GM19467 (cell line): ENCODE measurements at regions not wholly inside any gene's neighbourhood (a gene's known extent, or its start where the extent isn't known, plus 50 kb on each side); places are given as distances from the start of the nearest gene placed in this dataset.
"Not testable (repeated sequence)": the region's sequence is repeated elsewhere in the genome, so short reads cannot be mapped to it uniquely, and the experiment has no call there.

Experiments
- ATAC-seq: cut with Tn5 transposase; IDR thresholded peaks from one replicate; pipeline ENCODE4 v1.9.1; 2021; ENCODE audit warnings: mild to moderate bottlenecking, moderate library complexity; ENCODE audit not compliant: unreplicated experiment

- ATAC-seq, result no peak
These were observed 256.6 kb downstream of the CTH start for GRCh38 chr1:70667494-70668170.

- ATAC-seq, result no peak
These were observed 259.9 kb downstream of the CTH start for GRCh38 chr1:70671006-70671405.

DNA sequence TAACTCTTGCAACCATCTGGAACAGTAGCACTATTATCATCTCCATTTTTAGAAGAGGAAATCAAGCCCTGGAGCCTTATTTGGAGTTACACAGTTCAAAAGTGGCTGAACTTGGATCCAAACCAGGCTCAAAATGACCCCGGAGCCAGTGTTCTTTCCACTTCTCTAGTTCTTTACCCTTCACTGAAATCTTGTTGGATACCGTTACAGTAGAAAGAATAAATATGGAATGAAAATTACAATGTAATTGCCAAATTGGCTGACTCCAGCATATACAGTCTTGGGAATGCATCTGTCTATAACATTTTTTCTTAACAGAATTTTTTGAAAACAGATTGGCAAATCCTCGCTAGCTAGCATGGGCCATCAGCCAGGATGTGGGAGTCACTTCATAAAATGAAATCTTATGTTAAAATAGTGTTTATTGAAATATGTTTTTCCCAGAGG is 261.4 kb downstream of the CTH start:
- ATAC-seq, result no peak

DNA sequence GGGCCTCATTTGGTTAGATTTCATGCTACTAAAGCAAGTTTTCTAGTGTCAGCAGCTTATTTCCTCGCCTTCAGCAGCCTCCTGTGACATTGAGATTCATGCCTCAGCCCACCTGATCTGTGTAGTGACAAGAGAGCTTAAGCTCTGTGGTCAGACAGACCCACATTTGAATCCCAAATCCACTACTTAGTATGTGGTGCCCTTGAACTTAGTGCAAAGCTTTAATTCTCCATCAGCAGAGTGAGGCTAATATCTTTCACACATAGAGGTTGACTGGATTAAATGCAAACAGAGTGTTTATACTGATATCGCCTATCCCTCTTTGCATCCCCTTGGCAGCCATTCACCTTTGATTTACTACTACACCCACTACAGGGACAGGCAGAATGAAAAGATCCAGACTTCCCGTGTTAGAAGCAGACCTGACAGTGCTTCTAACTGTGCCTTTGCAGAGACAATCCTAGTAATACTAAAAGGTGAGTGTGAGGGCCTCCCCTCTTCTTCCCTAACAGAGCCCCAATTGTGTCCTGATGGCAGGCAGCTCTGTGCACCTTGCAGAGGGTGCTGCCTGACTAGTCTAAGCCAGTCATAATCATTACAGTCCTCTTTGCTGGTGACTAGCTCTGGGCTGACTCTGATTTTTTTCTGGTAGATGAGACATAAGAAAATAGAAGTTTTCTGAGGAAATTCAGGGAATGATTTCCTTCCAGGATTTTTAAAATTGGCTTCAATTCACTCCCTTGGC is 264.0 kb downstream of the CTH start:
- no peak for ATAC-seq

DNA sequence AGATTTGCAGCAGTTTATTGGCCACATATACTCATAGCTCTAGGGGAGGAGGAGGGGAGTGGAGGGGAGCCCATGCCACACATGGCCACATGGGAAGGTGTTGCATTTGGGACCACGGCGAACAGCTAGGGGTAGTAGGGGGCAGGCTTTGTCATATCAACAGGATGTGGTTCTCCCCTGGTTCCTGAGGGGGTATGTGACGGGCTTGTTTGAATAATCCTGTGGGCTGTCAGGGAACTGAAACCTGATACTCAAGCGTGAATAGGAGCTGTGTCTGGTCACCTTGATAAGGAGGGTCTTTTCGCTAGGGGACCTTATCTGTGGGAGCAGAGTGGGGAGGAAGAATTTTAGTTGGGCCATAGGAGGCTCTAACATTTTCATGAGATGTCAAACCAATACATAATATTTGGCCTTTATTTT is 264.7 kb downstream of the CTH start:
- peak; percentile 84 for ATAC-seq

- peak; percentile 99 for ATAC-seq
These were observed 274.5 kb downstream of the CTH start for GRCh38 chr1:70685300-70686286.

GRCh38 chr1:70688580-70688979 is 277.5 kb downstream of the CTH start:
- ATAC-seq, result no peak

DNA sequence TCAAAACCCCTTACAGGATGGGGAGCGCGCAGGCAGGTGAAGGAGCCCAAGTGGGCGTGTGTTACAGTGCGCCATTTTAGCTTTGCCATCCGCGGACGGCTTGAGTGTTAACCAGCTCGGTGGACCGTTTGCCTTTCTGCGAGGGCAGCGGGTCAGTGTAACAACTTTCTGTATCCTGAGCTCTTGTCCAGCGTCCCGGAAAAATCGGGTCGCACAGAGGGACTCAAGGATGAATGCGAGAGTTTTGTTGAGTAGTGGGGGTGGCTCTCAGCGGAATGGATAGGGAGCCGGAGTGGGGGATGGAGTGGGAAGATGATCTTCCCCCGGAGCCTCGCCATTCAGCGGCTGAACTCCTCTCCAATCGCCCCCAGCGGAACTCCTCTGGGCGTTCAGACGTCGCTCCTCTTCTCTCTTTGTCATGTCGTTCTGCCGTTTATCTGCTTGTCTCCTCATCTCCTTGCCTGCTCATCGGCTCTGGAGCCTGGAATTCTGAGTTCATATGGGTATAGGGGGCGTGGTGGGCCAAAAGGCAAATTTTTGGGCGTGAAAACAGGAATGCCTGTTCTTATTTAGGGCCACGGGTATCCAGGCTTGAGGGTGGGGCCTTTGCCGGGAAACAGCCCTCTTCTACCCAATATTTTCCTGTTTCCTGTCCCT is 295.4 kb downstream of the CTH start:
- ATAC-seq, result no peak

DNA sequence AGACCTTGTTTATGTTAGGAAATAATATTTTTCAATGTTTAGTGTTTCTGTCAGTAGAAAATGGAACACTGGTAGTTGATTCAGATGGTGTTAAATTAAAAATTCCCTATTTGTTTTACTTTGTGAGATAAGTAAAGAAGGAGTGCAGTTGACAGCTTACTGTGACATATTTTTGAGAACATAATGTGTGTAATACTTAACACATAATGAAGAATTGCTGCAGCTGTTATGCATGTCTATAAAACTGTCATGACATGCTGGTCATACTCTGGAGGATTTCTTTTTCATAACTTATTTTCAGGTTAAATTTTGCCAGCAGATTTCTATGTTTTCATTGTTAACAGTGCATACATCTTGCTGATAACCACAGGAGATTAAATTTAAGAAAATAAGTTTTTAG is 296.1 kb downstream of the CTH start:
- ATAC-seq, result no peak

- no peak for ATAC-seq
These were observed 303.1 kb downstream of the CTH start for GRCh38 chr1:70714149-70714548.

- ATAC-seq, result no peak
These were observed 306.1 kb downstream of the CTH start for GRCh38 chr1:70717211-70717610.

- no peak for ATAC-seq
These were observed 306.6 kb downstream of the CTH start for GRCh38 chr1:70717656-70718055.

GRCh38 chr1:70718086-70718630 is 307.1 kb downstream of the CTH start:
- no peak for ATAC-seq

GRCh38 chr1:70719154-70719553 is 308.1 kb downstream of the CTH start:
- ATAC-seq, result no peak

GRCh38 chr1:70720109-70720508 is 309.0 kb downstream of the CTH start:
- ATAC-seq, result no peak

- ATAC-seq, result no peak
These were observed 309.5 kb downstream of the CTH start for GRCh38 chr1:70720521-70720920.

DNA sequence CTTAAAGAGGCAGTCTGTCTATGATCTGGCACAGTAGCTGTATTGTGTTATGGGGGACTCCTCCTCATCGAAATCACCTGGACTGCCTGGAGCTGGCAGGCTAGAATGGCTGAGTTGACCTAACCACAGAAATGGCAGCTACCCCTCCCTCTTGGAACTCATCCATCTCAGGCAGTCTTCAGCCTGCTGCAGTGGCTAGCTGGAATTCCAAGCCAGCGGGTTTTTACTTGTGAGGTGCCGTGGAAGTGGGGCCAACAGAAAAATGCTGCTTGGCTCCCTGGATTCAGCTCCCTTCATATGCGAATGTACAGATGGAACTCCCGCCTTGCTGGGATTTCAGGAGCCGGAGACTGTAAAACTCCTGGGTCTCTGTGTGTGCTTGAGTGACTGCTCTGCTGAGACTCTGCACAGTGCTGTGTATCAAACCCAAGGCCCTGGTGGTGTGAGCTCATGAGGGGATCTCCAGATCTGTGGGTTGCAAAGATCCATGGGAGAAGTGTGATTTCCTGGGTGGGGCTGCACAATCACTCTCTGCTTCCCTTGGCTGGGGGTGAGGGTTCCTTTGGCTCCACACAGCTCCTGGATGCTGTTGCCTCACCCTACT is 316.9 kb downstream of the CTH start:
- no peak for ATAC-seq

DNA sequence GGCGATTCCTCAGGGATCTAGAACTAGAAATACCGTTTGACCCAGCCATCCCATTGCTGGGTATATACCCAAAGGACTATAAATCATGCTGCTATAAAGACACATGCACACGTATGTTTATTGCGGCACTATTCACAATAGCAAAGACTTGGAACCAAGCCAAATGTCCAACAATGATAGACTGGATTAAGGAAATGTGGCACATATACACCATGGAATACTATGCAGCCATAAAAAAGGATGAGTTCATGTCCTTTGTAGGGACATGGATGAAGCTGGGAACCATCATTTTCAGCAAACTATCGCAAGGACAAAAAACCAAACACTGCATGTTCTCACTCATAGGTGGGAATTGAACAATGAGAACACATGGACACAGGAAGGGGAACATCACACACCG is 311.1 kb downstream of the PTGER3 start:
- not testable (repeated sequence) for ATAC-seq

DNA sequence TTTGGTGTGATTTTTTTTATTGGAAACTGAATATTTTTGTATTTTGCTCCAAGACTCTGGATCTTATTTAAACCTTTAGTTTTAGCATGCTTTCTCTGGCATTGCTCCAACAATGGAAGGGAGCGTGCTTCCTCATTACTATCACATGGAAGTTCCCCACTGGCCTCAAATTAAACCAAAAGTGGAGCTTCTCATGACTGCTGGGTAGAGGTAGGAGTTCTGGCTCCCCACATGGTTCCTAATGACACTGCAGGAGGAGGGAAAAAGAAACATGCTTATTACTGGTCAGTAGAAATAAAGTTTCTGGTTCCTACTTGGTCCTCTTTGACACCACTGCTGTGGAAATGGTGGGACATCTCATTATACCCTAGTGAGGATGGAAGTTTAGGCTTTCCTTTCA is 310.5 kb downstream of the PTGER3 start:
- no peak for ATAC-seq

DNA sequence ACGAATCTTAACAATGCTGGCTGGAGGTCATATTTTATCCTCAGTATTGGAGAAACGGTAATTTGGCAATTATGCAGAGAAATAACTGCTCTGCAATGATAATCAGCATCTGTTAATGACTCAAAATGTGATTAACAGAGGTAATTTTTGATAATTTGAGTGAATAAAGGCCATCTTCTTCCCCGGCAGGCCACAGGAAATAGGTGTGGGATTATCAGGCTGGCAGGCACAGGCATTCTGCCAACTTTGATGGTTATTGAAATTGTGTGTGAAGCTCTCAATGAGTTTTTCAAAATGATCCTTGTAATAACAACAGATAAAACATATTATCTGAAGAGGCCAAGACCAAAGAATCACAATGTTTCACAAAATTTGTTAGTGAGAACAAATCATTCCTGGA is 309.0 kb downstream of the PTGER3 start:
- no peak for ATAC-seq
